ENCODE measurements at regions not wholly inside any gene's neighbourhood (a gene's known extent, or its start where the extent isn't known, plus 50 kb on each side); places are given as distances from the start of the nearest gene placed in this dataset.

- TF ChIP-seq CTCF (IDR thresholded peaks at IDR 0.05) (no peak), MAX (IDR thresholded peaks at IDR 0.05; ENCODE audit: low read depth) (no peak), CHD2 (IDR thresholded peaks at IDR 0.05; ENCODE audit: low read length, partially characterized antibody) (no peak), REST (IDR thresholded peaks at IDR 0.05; ENCODE audit: low read depth, low read length) (no peak), RAD21 (IDR thresholded peaks at IDR 0.05; ENCODE audit: low read length) (no peak)
Observed at GRCh38 chr4:137952116-137952515, 290.0 kb downstream of the SLC7A11 start.
